T-helper 1 cell treated with Interleukin-12 subunit alpha and Interleukin-12 subunit beta and Interleukin-4 antibody, amounts not matched to agents 30 μg/mL and 1 μg/mL, for 36 hours (primary cell): ENCODE measurements at regions not wholly inside any gene's neighbourhood (a gene's known extent, or its start where the extent isn't known, plus 50 kb on each side); places are given as distances from the start of the nearest gene placed in this dataset.
A peak's percentile ranks its signal among the peaks of the same experiment; 100 is the strongest.

Experiments
- H3K27ac Mint-ChIP-seq: one replicate; pipeline ENCODE4 v1.8.0; 2021; ENCODE audit warnings: mild to moderate bottlenecking, mixed read lengths
- H3K27me3 Mint-ChIP-seq: one replicate; pipeline ENCODE4 v1.8.0; 2021; ENCODE audit warnings: low read depth, mixed read lengths
- H3K36me3 Mint-ChIP-seq: one replicate; pipeline ENCODE4 v1.8.0; 2021; ENCODE audit warnings: low read depth, mixed read lengths
- H3K4me1 Mint-ChIP-seq: one replicate; pipeline ENCODE4 v1.8.0; 2021; ENCODE audit warnings: low read depth, mixed read lengths
- H3K4me3 Mint-ChIP-seq: one replicate; pipeline ENCODE4 v1.8.0; 2021; ENCODE audit warnings: mild to moderate bottlenecking, moderate library complexity, mixed read lengths
- H3K9me3 Mint-ChIP-seq: one replicate; pipeline ENCODE4 v1.8.0; 2021; ENCODE audit warnings: mixed read lengths

- no peaks in the 10 kb centered on the region for H3K27me3 Mint-ChIP-seq
- H3K4me1 Mint-ChIP-seq, result no peaks in the 10 kb centered on the region
- no peaks in the 10 kb centered on the region for H3K9me3 Mint-ChIP-seq
- no peaks in the 10 kb centered on the region for H3K36me3 Mint-ChIP-seq
- H3K27ac Mint-ChIP-seq, result peak overlapping the region; percentile 26
- no peak overlapping the region for H3K4me3 Mint-ChIP-seq
Measured at GRCh38 chr14:22391908-22392565, 197.0 kb downstream of the DAD1 start.

GRCh38 chr14:22390824-22391461 lies 198.1 kb downstream of the DAD1 start:
- Mint-ChIP-seq H3K36me3 (no peaks in the 10 kb centered on the region), H3K4me3 (no peak overlapping the region), H3K4me1 (no peaks in the 10 kb centered on the region), H3K27me3 (no peaks in the 10 kb centered on the region), H3K9me3 (no peaks in the 10 kb centered on the region), H3K27ac (no peak overlapping the region)

GRCh38 chr14:22390195-22390594 lies 198.8 kb downstream of the DAD1 start:
- no peaks in the 10 kb centered on the region for H3K4me1 Mint-ChIP-seq
- H3K27me3 Mint-ChIP-seq, result no peaks in the 10 kb centered on the region
- H3K36me3 Mint-ChIP-seq, result no peaks in the 10 kb centered on the region
- H3K9me3 Mint-ChIP-seq, result no peaks in the 10 kb centered on the region
- H3K27ac Mint-ChIP-seq, result no peak overlapping the region
- no peak overlapping the region for H3K4me3 Mint-ChIP-seq

GRCh38 chr14:22388669-22389595 lies 200.1 kb downstream of the DAD1 start:
- Mint-ChIP-seq H3K4me1 (no peaks in the 10 kb centered on the region), H3K4me3 (no peak overlapping the region), H3K9me3 (no peaks in the 10 kb centered on the region), H3K27me3 (no peaks in the 10 kb centered on the region), H3K27ac (no peak overlapping the region), H3K36me3 (no peaks in the 10 kb centered on the region)

- Mint-ChIP-seq H3K27ac (no peak overlapping the region), H3K9me3 (no peaks in the 10 kb centered on the region), H3K4me3 (no peak overlapping the region), H3K27me3 (no peaks in the 10 kb centered on the region), H3K36me3 (no peaks in the 10 kb centered on the region), H3K4me1 (no peaks in the 10 kb centered on the region)
Measured at GRCh38 chr14:22387776-22388241, 201.2 kb downstream of the DAD1 start.

GRCh38 chr14:22386924-22387775 lies 201.9 kb downstream of the DAD1 start:
- no peaks in the 10 kb centered on the region for H3K4me1 Mint-ChIP-seq
- no peak overlapping the region for H3K27ac Mint-ChIP-seq
- no peaks in the 10 kb centered on the region for H3K9me3 Mint-ChIP-seq
- no peak overlapping the region for H3K4me3 Mint-ChIP-seq
- H3K36me3 Mint-ChIP-seq, result no peaks in the 10 kb centered on the region
- no peaks in the 10 kb centered on the region for H3K27me3 Mint-ChIP-seq

GRCh38 chr14:22384974-22385526 lies 204.0 kb downstream of the DAD1 start:
- H3K4me1 Mint-ChIP-seq, result no peaks in the 10 kb centered on the region
- H3K27ac Mint-ChIP-seq, result no peak overlapping the region
- no peak overlapping the region for H3K4me3 Mint-ChIP-seq
- no peaks in the 10 kb centered on the region for H3K36me3 Mint-ChIP-seq
- no peaks in the 10 kb centered on the region for H3K9me3 Mint-ChIP-seq
- no peaks in the 10 kb centered on the region for H3K27me3 Mint-ChIP-seq

GRCh38 chr14:22384167-22384549 lies 204.9 kb downstream of the DAD1 start:
- Mint-ChIP-seq H3K27ac (no peak overlapping the region), H3K27me3 (no peaks in the 10 kb centered on the region), H3K9me3 (no peaks in the 10 kb centered on the region), H3K4me3 (no peak overlapping the region), H3K36me3 (no peaks in the 10 kb centered on the region), H3K4me1 (no peaks in the 10 kb centered on the region)

- H3K36me3 Mint-ChIP-seq, result no peaks in the 10 kb centered on the region
- H3K4me3 Mint-ChIP-seq, result no peak overlapping the region
- H3K9me3 Mint-ChIP-seq, result no peaks in the 10 kb centered on the region
- no peaks in the 10 kb centered on the region for H3K27me3 Mint-ChIP-seq
- H3K4me1 Mint-ChIP-seq, result no peaks in the 10 kb centered on the region
- peak overlapping the region; percentile 52 for H3K27ac Mint-ChIP-seq
Measured at GRCh38 chr14:22383515-22384166, 205.4 kb downstream of the DAD1 start.

- H3K27me3 Mint-ChIP-seq, result no peaks in the 10 kb centered on the region
- no peaks in the 10 kb centered on the region for H3K36me3 Mint-ChIP-seq
- H3K4me3 Mint-ChIP-seq, result no peak overlapping the region
- no peaks in the 10 kb centered on the region for H3K4me1 Mint-ChIP-seq
- peak overlapping the region; percentile 36 for H3K27ac Mint-ChIP-seq
- no peaks in the 10 kb centered on the region for H3K9me3 Mint-ChIP-seq
Measured at GRCh38 chr14:22382955-22383354, 206.1 kb downstream of the DAD1 start.

- Mint-ChIP-seq H3K27ac (no peak overlapping the region), H3K4me3 (no peak overlapping the region), H3K27me3 (no peaks in the 10 kb centered on the region), H3K36me3 (no peaks in the 10 kb centered on the region), H3K9me3 (no peaks in the 10 kb centered on the region), H3K4me1 (no peaks in the 10 kb centered on the region)
Measured at GRCh38 chr14:22382395-22382794, 206.6 kb downstream of the DAD1 start.

GRCh38 chr14:22381766-22382165 lies 207.3 kb downstream of the DAD1 start:
- H3K27me3 Mint-ChIP-seq, result no peaks in the 10 kb centered on the region
- no peak overlapping the region for H3K27ac Mint-ChIP-seq
- no peaks in the 10 kb centered on the region for H3K36me3 Mint-ChIP-seq
- H3K9me3 Mint-ChIP-seq, result no peaks in the 10 kb centered on the region
- H3K4me1 Mint-ChIP-seq, result no peaks in the 10 kb centered on the region
- no peak overlapping the region for H3K4me3 Mint-ChIP-seq

- Mint-ChIP-seq H3K4me3 (no peak overlapping the region), H3K4me1 (no peaks in the 10 kb centered on the region), H3K36me3 (no peaks in the 10 kb centered on the region), H3K9me3 (no peaks in the 10 kb centered on the region), H3K27ac (peak overlapping the region; percentile 41), H3K27me3 (no peaks in the 10 kb centered on the region)
Measured at GRCh38 chr14:22381408-22381760, 207.6 kb downstream of the DAD1 start.
